ENCODE measurements at regions not wholly inside any gene's neighbourhood (a gene's known extent, or its start where the extent isn't known, plus 50 kb on each side); places are given as distances from the start of the nearest gene placed in this dataset.

- TF ChIP-seq, protein P1, sequence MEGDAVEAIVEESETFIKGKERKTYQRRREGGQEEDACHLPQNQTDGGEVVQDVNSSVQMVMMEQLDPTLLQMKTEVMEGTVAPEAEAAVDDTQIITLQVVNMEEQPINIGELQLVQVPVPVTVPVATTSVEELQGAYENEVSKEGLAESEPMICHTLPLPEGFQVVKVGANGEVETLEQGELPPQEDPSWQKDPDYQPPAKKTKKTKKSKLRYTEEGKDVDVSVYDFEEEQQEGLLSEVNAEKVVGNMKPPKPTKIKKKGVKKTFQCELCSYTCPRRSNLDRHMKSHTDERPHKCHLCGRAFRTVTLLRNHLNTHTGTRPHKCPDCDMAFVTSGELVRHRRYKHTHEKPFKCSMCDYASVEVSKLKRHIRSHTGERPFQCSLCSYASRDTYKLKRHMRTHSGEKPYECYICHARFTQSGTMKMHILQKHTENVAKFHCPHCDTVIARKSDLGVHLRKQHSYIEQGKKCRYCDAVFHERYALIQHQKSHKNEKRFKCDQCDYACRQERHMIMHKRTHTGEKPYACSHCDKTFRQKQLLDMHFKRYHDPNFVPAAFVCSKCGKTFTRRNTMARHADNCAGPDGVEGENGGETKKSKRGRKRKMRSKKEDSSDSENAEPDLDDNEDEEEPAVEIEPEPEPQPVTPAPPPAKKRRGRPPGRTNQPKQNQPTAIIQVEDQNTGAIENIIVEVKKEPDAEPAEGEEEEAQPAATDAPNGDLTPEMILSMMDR (IDR thresholded peaks at IDR 0.05; ENCODE audit: low read length), result no peak
- no peak for TF ChIP-seq EZH2 (IDR thresholded peaks at IDR 0.05; ENCODE audit: borderline replicate concordance, low read length)
Observed at GRCh38 chr10:76729346-76729745, 908.3 kb downstream of the KCNMA1 start.
